Tibial nerve (tissue), 3 donors: ENCODE measurements at regions not wholly inside any gene's neighbourhood (a gene's known extent, or its start where the extent isn't known, plus 50 kb on each side); places are given as distances from the start of the nearest gene placed in this dataset.

ENCODE experiments used
- POLR2A ChIP-seq, 2 donors: fragments of 450-650 bp; IDR thresholded peaks; one replicate each; pipeline ENCODE4 v1.6.1; 2017; ENCODE audit warnings: antibody characterized with exemption in 2 of 2, mild to moderate bottlenecking in 2 of 2, moderate library complexity in 2 of 2
- TF ChIP-seq, protein P1 (sequence below), 5 experiments: fragments of 200-600 bp in 3 of 5; fragments of 450-650 bp in 2 of 5; sonication (generic) in 3 of 5; IDR thresholded peaks; one replicate each; pipeline ENCODE4 v1.5.1; 2016 to 2019; ENCODE audit warnings: antibody characterized with exemption in 5 of 5, mild to moderate bottlenecking in 3 of 5, moderate library complexity in 2 of 5

DNA sequence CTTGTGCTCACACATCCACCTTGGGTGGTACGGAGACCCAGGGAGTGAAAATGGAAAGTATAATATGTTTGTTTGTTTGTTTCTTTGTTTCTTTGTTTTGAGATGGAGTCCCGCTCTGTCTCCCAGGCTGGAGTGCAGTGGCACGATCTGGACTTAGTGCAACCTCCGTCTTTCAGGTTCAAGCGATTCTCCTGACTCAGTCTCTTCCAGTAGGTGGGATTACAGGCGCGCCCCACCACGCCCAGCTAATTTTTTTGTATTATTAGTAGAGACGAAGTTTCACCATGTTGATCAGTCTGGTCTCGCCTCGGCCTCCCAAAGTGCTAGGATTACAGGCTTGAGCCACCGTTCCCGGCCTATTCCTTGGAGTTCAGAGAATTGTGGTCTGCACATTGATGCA lies 115.4 kb downstream of the TRIM27 start:
- TF ChIP-seq, protein P1, sequence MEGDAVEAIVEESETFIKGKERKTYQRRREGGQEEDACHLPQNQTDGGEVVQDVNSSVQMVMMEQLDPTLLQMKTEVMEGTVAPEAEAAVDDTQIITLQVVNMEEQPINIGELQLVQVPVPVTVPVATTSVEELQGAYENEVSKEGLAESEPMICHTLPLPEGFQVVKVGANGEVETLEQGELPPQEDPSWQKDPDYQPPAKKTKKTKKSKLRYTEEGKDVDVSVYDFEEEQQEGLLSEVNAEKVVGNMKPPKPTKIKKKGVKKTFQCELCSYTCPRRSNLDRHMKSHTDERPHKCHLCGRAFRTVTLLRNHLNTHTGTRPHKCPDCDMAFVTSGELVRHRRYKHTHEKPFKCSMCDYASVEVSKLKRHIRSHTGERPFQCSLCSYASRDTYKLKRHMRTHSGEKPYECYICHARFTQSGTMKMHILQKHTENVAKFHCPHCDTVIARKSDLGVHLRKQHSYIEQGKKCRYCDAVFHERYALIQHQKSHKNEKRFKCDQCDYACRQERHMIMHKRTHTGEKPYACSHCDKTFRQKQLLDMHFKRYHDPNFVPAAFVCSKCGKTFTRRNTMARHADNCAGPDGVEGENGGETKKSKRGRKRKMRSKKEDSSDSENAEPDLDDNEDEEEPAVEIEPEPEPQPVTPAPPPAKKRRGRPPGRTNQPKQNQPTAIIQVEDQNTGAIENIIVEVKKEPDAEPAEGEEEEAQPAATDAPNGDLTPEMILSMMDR (IDR thresholded peaks at IDR 0.05) = no peak
- TF ChIP-seq POLR2A (IDR thresholded peaks at IDR 0.05) = no peak
